ENCODE measurements at regions not wholly inside any gene's neighbourhood (a gene's known extent, or its start where the extent isn't known, plus 50 kb on each side); places are given as distances from the start of the nearest gene placed in this dataset.

- no peak for TF ChIP-seq SPI1 (IDR thresholded peaks at IDR 0.05; ENCODE audit: low read depth, low read length)
- no peak for TF ChIP-seq POLR2AphosphoS5 (IDR thresholded peaks at IDR 0.05; ENCODE audit: low read depth, low read length)
Observed at GRCh38 chr7:121761399-121761798, 111.6 kb upstream of the PTPRZ1 start.

All from GM12891 (cell line).